DMS53 (cell line): ENCODE measurements at regions not wholly inside any gene's neighbourhood (a gene's known extent, or its start where the extent isn't known, plus 50 kb on each side); places are given as distances from the start of the nearest gene placed in this dataset.

Source experiments
- DNase-seq: peaks from one replicate; lab custom pipeline; 2025; lab: John Stamatoyannopoulos, UW

DNA sequence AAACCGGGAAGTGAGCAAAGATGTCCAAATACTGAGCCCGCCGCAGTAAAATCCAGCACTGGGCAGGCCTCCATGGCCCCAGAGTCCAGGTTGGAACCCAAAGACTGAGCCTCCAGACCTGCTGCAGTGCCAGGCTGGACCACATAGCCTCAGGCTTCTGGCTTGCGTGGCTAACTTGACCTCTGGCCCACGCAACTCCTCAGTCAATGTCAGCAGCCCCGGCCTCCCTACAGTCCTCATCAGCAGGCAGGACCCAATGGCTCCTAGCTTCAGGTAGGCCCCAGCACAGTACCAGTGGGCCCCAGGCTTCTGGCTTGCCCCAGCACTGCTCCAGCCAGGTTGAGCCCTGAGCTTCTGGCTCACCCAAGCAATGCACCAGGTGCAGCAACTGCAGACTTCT is 245.1 kb upstream of the AFDN start:
- no peak for DNase-seq

DNA sequence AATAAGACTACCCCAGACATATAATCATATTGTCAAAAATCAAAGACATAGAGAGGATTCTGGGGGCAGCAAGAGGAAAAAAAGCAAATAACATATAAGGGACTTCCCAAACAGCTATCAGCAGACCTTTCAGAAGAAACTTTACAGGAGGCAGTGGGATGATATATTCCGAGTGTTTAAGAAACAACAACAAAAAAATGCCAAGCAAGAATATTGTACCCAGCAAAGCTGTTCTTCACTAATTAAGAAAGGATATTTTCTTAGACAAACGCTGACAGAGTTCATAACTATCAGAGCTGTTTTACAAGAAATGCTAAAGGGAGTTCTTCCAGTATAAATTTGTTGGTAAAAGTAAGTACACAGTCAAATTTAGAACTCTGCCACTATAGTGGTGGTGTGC is 243.3 kb upstream of the AFDN start:
- no peak for DNase-seq

DNA sequence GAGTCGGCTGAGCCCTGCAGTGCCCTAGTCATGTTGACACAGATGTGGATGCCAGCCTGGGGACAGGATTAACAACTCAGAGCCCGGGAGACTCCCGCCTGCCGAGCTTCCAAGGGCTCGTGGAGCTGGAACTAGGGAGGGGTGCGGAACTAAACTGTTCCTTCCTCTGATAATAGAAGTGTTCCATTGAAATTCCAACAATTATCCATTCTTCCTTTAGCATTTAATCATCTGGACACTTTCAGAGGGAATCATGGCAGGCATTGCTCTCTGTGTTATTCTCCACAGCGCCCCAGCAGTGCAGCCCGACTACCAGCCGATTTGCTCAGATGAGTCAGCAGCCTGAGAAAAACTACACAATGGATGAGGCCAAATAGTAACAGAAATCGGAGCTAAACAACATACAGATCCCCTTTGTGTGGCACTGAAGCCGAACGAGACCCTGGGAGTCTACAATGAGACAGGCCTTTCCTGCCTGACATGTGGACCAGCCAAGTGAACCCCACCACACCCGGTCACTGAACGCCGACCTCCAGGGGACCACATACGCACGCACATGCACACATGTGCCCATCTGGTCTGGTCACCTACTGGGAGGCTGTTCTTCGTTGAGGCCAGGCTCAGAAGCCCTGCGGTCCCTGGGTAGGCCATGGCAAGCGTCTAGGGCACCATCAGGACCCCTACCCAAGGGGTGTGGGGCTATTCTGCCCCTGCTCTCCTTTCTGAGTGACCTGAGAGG is 238.4 kb upstream of the AFDN start:
- DNase-seq = peak; percentile 20

DNA sequence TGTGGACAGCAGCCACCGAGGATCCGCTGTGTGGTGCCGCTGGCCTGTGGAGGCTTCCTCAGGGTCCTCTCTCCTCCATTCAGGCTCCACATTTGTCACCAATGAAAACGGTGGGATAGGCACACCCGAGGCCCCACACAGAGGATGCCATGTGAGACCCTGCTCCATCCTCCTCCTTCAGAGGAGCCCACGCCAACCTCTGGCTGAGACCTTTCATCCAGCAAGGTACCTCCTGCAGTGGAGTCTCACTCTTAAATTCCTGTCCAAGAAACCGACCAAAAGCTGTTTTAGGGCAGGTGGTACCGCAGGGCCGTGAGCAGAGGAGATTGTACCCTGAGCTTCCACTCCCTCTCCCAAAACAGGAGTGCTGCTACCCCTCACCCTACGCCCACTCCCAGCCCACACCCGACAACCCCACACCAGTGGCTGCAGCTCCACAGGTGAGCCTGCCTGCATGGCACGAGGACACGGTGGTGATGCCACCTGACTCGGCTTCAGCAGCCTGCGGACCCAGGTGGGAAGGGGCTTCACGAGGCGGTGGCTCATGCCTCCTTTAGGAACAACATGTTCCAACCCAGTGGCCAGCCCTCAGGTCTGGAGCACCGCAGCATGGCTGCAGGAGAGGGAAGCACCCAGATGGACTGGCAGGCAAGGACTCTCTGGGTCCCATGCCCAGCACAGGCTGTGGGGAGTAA is 237.6 kb upstream of the AFDN start:
- no peak for DNase-seq

DNA sequence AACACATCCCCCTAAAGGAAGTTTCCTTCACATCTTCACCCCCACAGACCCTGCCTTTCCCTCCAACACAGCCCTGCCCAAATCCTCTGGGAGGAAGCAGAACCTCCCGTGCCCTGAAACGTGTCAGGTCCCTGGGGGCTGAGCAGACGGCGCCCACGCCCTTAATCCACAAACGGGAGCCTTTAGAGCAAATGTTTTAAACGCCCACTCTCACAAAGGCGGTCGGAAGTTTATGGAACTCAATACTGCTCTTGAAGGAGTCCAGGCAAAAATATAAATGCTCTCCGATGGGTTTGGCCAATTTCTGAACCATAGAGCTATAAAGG is 237.1 kb upstream of the AFDN start:
- DNase-seq = no peak

DNA sequence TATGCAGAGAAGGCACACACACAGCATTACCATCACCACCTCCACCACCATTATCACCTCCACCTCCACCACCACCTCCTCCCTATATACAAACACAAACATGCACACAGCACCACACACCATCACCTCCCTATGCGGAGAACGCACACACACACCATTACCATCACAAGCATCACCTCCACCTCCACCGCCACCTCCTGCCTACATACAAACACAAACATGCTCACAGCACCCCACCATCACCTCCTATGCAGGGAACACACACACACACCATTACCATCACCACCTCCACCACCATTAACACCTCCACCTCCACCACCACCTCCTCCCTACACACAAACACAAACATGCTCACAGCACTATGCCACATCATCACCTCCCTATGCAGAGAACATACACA is 236.5 kb upstream of the AFDN start:
- no peak for DNase-seq
